BE2C (cell line): ENCODE measurements at regions not wholly inside any gene's neighbourhood (a gene's known extent, or its start where the extent isn't known, plus 50 kb on each side); places are given as distances from the start of the nearest gene placed in this dataset.

ENCODE experiments used
- DNase-seq: peaks from one replicate; pipeline ENCODE4 v3.0.0-alpha.2; 2020
- H3K27me3 ChIP-seq: fragments of 250-450 bp; sonication (Bioruptor Pico); 2 replicates; pipeline ENCODE4 v1.5.1; 2020; ENCODE audit warnings: mild to moderate bottlenecking
- H3K36me3 ChIP-seq: fragments of 250-450 bp; sonication (Bioruptor Pico); 2 replicates; pipeline ENCODE4 v1.5.1; 2020; ENCODE audit warnings: mild to moderate bottlenecking
- H3K4me1 ChIP-seq: fragments of 250-450 bp; sonication (Bioruptor Pico); 2 replicates; pipeline ENCODE4 v1.5.1; 2020
- H3K4me3 ChIP-seq: 2 replicates; pipeline ENCODE4 v1.5.1; 2011; ENCODE audit warnings: low read depth, low read length
- H3K9me3 ChIP-seq: fragments of 250-450 bp; sonication (Bioruptor Pico); 2 replicates; pipeline ENCODE4 v1.5.1; 2020
- TF ChIP-seq, protein P1 (sequence below): IDR thresholded peaks from 2 replicates; pipeline ENCODE4 v1.5.1; 2012; ENCODE audit warnings: mild to moderate bottlenecking, low read depth, low read length

DNA sequence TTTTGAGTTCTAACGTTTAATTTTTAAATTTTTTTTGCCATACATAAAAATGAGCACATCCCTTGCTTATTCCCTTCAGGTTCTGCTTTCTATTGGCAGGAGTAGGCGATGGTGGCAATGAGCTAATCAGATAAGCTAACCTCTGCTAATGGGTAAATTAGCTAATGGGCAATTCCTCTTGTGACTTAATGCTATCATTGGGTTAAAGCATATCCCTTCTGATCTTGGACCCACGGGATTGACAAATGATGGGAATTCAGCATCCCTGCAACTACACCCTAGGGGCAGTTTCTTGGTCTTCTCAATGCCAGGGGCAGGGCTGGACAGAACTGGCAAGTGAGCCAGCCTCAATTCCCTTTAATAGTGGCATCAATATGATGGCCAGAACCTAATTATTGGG lies 70.2 kb upstream of the IL12B start:
- Histone ChIP-seq H3K4me1 (no peaks in the 10 kb centered on the region), H3K4me3 (no peak overlapping the region), H3K27me3 (peaks cover 22% of the 10 kb centered on the region), H3K9me3 (no peaks in the 10 kb centered on the region), H3K36me3 (no peaks in the 10 kb centered on the region)
- TF ChIP-seq, protein P1, sequence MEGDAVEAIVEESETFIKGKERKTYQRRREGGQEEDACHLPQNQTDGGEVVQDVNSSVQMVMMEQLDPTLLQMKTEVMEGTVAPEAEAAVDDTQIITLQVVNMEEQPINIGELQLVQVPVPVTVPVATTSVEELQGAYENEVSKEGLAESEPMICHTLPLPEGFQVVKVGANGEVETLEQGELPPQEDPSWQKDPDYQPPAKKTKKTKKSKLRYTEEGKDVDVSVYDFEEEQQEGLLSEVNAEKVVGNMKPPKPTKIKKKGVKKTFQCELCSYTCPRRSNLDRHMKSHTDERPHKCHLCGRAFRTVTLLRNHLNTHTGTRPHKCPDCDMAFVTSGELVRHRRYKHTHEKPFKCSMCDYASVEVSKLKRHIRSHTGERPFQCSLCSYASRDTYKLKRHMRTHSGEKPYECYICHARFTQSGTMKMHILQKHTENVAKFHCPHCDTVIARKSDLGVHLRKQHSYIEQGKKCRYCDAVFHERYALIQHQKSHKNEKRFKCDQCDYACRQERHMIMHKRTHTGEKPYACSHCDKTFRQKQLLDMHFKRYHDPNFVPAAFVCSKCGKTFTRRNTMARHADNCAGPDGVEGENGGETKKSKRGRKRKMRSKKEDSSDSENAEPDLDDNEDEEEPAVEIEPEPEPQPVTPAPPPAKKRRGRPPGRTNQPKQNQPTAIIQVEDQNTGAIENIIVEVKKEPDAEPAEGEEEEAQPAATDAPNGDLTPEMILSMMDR, result no peak
- no peak for DNase-seq

DNA sequence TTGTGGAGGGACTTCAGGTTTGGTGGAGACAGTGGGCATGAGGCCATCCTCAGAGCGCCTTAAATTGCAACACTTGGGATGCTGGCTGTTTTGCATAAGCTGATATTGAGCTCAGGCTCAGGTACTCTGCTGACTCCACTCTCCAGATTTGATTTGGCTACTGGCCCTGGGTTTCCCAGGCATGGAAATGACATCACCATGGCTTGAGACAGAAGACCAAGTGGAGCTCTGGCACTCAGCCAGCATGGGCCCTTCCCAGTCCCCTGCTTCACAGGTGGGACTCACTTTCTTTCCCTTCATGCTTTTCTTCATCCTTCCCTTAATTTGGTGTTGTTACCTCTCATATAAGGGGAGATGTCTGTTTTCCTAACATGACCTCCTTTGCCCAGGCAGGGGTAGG lies 72.0 kb upstream of the IL12B start:
- Histone ChIP-seq H3K27me3 (peaks cover 40% of the 10 kb centered on the region), H3K4me3 (no peak overlapping the region), H3K9me3 (no peaks in the 10 kb centered on the region), H3K36me3 (no peaks in the 10 kb centered on the region), H3K4me1 (no peaks in the 10 kb centered on the region)
- DNase-seq, result peak; percentile 42
- TF ChIP-seq, protein P1, result no peak

DNA sequence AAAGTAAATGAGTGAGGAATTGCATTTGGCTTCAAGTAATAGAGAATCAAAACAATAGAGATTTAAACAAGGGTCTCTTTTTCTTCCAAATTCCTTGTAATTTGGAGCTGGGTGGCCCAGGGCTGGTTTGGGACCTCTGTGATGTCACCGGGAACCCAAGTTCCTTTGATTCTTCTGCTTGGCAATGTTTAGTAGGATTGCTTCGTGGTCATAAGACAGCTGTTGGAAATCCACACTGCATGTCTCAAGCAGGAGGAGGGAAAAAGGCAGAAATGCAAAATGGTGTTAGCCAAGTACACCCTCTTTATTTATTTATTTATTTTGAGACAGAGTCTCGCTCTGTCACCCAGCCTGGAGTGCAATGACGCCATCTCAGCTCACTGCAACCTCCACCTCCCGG lies 72.6 kb upstream of the IL12B start:
- TF ChIP-seq, protein P1, result no peak
- Histone ChIP-seq H3K27me3 (peaks cover 45% of the 10 kb centered on the region), H3K4me1 (no peaks in the 10 kb centered on the region), H3K36me3 (no peaks in the 10 kb centered on the region), H3K4me3 (no peak overlapping the region), H3K9me3 (no peaks in the 10 kb centered on the region)
- DNase-seq, result no peak

DNA sequence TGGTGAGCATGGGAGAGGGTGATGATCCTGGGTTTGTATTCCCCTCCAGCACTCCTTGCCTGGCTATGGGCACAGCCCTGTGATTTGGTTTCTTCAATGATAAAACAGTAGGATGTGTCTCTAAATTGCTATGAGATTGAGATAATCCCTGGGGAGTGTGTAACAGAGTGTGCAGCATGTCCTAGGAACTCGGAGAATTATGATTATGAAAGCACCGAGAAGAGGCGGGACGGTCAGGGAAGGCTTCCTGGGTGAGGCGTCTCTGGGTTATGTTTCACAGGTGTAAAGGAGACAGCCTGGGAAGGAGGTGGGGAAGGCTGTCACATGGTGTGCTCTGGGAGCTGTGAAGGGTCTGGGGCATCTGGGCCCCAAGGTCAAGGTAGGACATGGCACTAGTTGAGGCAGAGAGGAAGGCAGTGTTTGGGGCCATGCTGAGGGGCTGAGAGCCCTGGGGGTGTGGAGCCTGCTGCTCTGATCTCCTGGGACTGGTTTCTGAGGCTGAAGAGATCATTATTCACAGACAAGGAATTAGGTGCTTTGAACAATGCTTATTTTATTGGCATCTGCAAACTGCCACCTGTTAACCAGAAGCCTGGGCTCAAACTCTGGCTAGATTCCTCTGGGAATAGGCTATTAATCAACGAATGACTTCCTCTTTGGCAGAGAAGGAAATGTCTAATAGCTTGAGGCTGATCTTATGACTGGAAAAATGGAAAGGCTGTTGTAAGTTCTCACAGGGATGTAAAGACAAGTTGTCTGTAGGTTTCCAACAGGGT lies 73.8 kb upstream of the IL12B start:
- TF ChIP-seq, protein P1, result no peak
- H3K27me3 ChIP-seq, result peaks cover 52% of the 10 kb centered on the region
- no peak overlapping the region for H3K4me3 ChIP-seq
- no peaks in the 10 kb centered on the region for H3K9me3 ChIP-seq
- DNase-seq, result no peak
- no peaks in the 10 kb centered on the region for H3K4me1 ChIP-seq
- no peaks in the 10 kb centered on the region for H3K36me3 ChIP-seq

DNA sequence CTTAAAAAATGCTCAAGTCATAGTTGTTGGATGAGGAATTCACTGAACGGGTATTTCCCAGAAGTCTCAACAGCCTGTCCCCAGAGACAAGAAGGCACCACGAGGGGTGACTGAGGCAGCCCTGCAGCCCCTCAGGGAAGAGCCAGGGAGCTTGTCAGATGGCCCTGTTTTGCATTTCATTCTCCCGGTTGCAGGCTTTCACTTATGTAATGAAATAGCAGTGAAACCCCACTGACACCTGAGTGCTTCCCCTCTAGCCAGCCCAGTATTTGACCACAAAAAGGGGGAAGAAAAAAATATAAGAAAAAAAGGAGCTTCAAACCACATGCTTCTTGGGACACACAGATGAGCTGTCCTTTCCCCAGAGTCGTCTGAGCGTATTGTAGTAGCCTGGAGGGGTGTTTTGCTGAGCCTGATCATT lies 75.3 kb upstream of the IL12B start:
- H3K4me1 ChIP-seq, result no peaks in the 10 kb centered on the region
- no peak overlapping the region for H3K4me3 ChIP-seq
- no peak for DNase-seq
- H3K9me3 ChIP-seq, result no peaks in the 10 kb centered on the region
- no peaks in the 10 kb centered on the region for H3K36me3 ChIP-seq
- TF ChIP-seq, protein P1, result no peak
- peaks cover 53% of the 10 kb centered on the region for H3K27me3 ChIP-seq

DNA sequence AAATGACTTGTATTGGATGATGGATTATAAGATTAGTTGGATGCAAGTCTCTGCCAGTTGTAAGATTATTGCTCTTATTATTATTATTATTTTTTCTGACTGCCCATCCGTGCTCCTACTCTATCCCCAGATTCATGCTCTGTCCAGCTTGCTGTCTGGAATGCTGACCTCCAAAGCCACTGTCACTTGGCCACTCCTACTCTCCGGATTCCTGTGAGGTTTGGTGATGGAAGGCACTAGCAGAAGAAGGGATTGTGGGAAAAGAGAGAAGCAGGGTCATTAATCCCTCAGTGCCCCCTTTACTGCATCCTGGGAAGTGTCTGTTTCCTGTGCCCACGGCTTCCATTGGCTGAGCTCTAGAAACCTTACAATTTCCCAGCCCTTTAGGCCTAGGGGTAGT lies 76.3 kb upstream of the IL12B start:
- Histone ChIP-seq H3K4me1 (no peaks in the 10 kb centered on the region), H3K4me3 (no peak overlapping the region), H3K9me3 (no peaks in the 10 kb centered on the region), H3K27me3 (peaks cover 53% of the 10 kb centered on the region), H3K36me3 (no peaks in the 10 kb centered on the region)
- DNase-seq, result no peak
- TF ChIP-seq, protein P1, result no peak
